PC-9 (cell line): ENCODE measurements at regions not wholly inside any gene's neighbourhood (a gene's known extent, or its start where the extent isn't known, plus 50 kb on each side); places are given as distances from the start of the nearest gene placed in this dataset.

Source experiments
- EZH2 ChIP-seq: fragments of 200-600 bp; sonication (generic); IDR thresholded peaks from 2 replicates; pipeline ENCODE4 v1.8.0; 2017; ENCODE audit warnings: antibody characterized with exemption, low read depth
- TF ChIP-seq, protein P1 (sequence below): fragments of 200-600 bp; sonication (generic); conservative IDR thresholded peaks from 2 replicates; pipeline ENCODE4 v1.6.1; 2017; ENCODE audit warnings: mixed run types, antibody characterized with exemption, mild to moderate bottlenecking, moderate library complexity

GRCh38 chr9:7980691-7981289, 181.2 kb upstream of the DMAC1 start:
- TF ChIP-seq, protein P1, sequence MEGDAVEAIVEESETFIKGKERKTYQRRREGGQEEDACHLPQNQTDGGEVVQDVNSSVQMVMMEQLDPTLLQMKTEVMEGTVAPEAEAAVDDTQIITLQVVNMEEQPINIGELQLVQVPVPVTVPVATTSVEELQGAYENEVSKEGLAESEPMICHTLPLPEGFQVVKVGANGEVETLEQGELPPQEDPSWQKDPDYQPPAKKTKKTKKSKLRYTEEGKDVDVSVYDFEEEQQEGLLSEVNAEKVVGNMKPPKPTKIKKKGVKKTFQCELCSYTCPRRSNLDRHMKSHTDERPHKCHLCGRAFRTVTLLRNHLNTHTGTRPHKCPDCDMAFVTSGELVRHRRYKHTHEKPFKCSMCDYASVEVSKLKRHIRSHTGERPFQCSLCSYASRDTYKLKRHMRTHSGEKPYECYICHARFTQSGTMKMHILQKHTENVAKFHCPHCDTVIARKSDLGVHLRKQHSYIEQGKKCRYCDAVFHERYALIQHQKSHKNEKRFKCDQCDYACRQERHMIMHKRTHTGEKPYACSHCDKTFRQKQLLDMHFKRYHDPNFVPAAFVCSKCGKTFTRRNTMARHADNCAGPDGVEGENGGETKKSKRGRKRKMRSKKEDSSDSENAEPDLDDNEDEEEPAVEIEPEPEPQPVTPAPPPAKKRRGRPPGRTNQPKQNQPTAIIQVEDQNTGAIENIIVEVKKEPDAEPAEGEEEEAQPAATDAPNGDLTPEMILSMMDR = no peak
- TF ChIP-seq EZH2 = no peak
